HCT116 (cell line): ENCODE measurements at regions not wholly inside any gene's neighbourhood (a gene's known extent, or its start where the extent isn't known, plus 50 kb on each side); places are given as distances from the start of the nearest gene placed in this dataset.

Experiments used
- ATAC-seq: fragments of 200-7000 bp; cut with Tn5 transposase; 2 replicates; pipeline ENCODE4 v1.9.1; 2020; ENCODE audit warnings: mild to moderate bottlenecking, moderate library complexity
- BruUV-seq: library from RNA; stranded (reverse); fragments of 400-500 nt; replicated peaks from 2 replicates; lab custom pipeline; 2021; lab: Mats Ljungman, UMichigan
- CTCF ChIA-PET: fragments of 300-600 bp; sonication (Branson Sonifier 250); formaldehyde crosslinking; loops from one replicate; lab custom pipeline; 2021; ENCODE audit warnings: antibody characterized with exemption; lab: Charles Lee
- POLR2A ChIA-PET: fragments of 300-600, 350-600 bp; sonication (Branson Sonifier 250); formaldehyde crosslinking; loops from one replicate; lab custom pipeline; 2021; ENCODE audit warnings: antibody characterized with exemption; lab: Charles Lee
- RAD21 ChIA-PET, 2 experiments: fragments of 300-600 bp; sonication (Branson Sonifier 250); formaldehyde crosslinking; loops; one replicate each; lab custom pipeline; 2023; ENCODE audit warnings: low total read pairs in 2 of 2; ENCODE audit not compliant: uncharacterized antibody in 2 of 2, unreplicated experiment in 2 of 2, low non-redundant PET in 1 of 2; lab: Charles Lee
- DNase-seq: peaks from one replicate; pipeline ENCODE4 v3.0.0-alpha.2; 2010; ENCODE audit warnings: low read depth, low spot score
- H2AFZ ChIP-seq: fragments of 200-600 bp; shearing (Covaris generic), sonication (generic); 2 replicates; pipeline ENCODE4 v1.6.1; 2017; ENCODE audit warnings: low read depth, mixed run types, mixed read lengths, antibody characterized with exemption, low read length; ENCODE audit not compliant: poor library complexity, severe bottlenecking
- H3K27ac ChIP-seq: 2 replicates; pipeline ENCODE4 v1.5.1; 2012; ENCODE audit warnings: low read depth, low read length
- H3K27me3 ChIP-seq: fragments of 200-600 bp; sonication (generic); 2 replicates; pipeline ENCODE4 v1.6.1; 2016; ENCODE audit warnings: mixed run types, low read length, mixed read lengths; ENCODE audit not compliant: insufficient read depth
- H3K36me3 ChIP-seq, 2 experiments: fragments of 200-500 bp in 1 of 2; fragments of 200-600 bp in 1 of 2; sonication (Bioruptor generic) in 1 of 2; sonication (generic) in 1 of 2; 2 replicates each; pipeline versions ENCODE4 v1.5.1 to v1.6.1; 2014 to 2016; ENCODE audit warnings: low read length in 2 of 2, inconsistent platforms in 1 of 2, mixed read lengths in 1 of 2, mixed run types in 1 of 2; ENCODE audit not compliant: insufficient read depth in 2 of 2, control insufficient read depth in 1 of 2
- H3K4me1 ChIP-seq, 2 experiments: fragments of 200-600 bp in 1 of 2; sonication (generic) in 1 of 2; 2 replicates each; pipeline versions ENCODE4 v1.5.1 to v1.6.1; 2012 to 2017; ENCODE audit warnings: low read length in 2 of 2, inconsistent platforms in 1 of 2, mild to moderate bottlenecking in 1 of 2, mixed read lengths in 1 of 2, mixed run types in 1 of 2, moderate library complexity in 1 of 2; ENCODE audit not compliant: insufficient read depth in 2 of 2, control insufficient read depth in 1 of 2
- H3K4me2 ChIP-seq: fragments of 200-600 bp; sonication (generic); 2 replicates; pipeline ENCODE4 v1.6.1; 2017; ENCODE audit warnings: mixed run types, low read length, mixed read lengths
- H3K4me3 ChIP-seq, 2 experiments: fragments of 200-600 bp in 1 of 2; sonication (generic) in 1 of 2; replicated peaks in 1 of 2; 2 replicates each; pipeline ENCODE4 v1.5.1; 2011 to 2016; ENCODE audit warnings: low read length in 2 of 2, control low read depth in 1 of 2, low read depth in 1 of 2, mild to moderate bottlenecking in 1 of 2, mixed read lengths in 1 of 2, mixed run types in 1 of 2
- H3K79me2 ChIP-seq: fragments of 200-600 bp; sonication (generic); 2 replicates; pipeline ENCODE4 v1.6.1; 2017; ENCODE audit warnings: mild to moderate bottlenecking, mixed run types, low read length, moderate library complexity, mixed read lengths; ENCODE audit not compliant: insufficient read depth
- H3K9ac ChIP-seq: fragments of 200-600 bp; sonication (generic); 2 replicates; pipeline ENCODE4 v1.6.1; 2016; ENCODE audit warnings: low read length, mixed read lengths
- H3K9me2 ChIP-seq: fragments of 200-600 bp; sonication (generic), shearing (Covaris generic); 2 replicates; pipeline ENCODE4 v1.6.1; 2017; ENCODE audit warnings: mixed run types, mild to moderate bottlenecking, moderate library complexity; ENCODE audit not compliant: insufficient read depth
- H3K9me3 ChIP-seq, 2 experiments: fragments of 200-500 bp in 1 of 2; fragments of 200-600 bp in 1 of 2; sonication (Bioruptor generic) in 1 of 2; sonication (generic) in 1 of 2; 2 replicates each; pipeline ENCODE4 v1.6.1; 2014 to 2017; ENCODE audit warnings: low read length in 2 of 2, mixed read lengths in 2 of 2, inconsistent platforms in 1 of 2, low read depth in 1 of 2, mild to moderate bottlenecking in 1 of 2, mixed run types in 1 of 2, moderate library complexity in 1 of 2; ENCODE audit not compliant: control insufficient read depth in 1 of 2, insufficient read depth in 1 of 2
- H4K20me1 ChIP-seq: fragments of 200-600 bp; sonication (generic), shearing (Covaris generic); 2 replicates; pipeline ENCODE4 v1.6.1; 2017; ENCODE audit warnings: mixed run types, mild to moderate bottlenecking, moderate library complexity; ENCODE audit not compliant: insufficient read depth
- JUND ChIP-seq: IDR thresholded peaks from 2 replicates; pipeline ENCODE4 v1.6.1; 2012
- POLR2AphosphoS5 ChIP-seq: IDR thresholded peaks from 2 replicates; pipeline ENCODE4 v1.6.1; 2011; ENCODE audit warnings: mild to moderate bottlenecking, low read depth, low read length, moderate library complexity
- RAD21 ChIP-seq: IDR thresholded peaks from 2 replicates; pipeline ENCODE4 v1.6.1; 2012; ENCODE audit warnings: low read depth, mild to moderate bottlenecking
- SP1 ChIP-seq: IDR thresholded peaks from 2 replicates; pipeline ENCODE4 v1.6.1; 2012; ENCODE audit warnings: low read depth
- YY1 ChIP-seq: IDR thresholded peaks from 2 replicates; pipeline ENCODE4 v1.6.1; 2011; ENCODE audit warnings: low read length, low read depth, moderate library complexity, mild to moderate bottlenecking; ENCODE audit not compliant: insufficient replicate concordance; ENCODE audit errors: extremely low read depth
- intact Hi-C: fragments of 100-400 bp; cut with micrococcal nuclease; formaldehyde crosslinking; loops from 2 replicates; pipeline ENCODE4 v1.10.0; 2022
- TF ChIP-seq, protein P1 (sequence below): IDR thresholded peaks from 2 replicates; pipeline ENCODE4 v1.6.1; 2012
- TF ChIP-seq, protein P2 (sequence below): IDR thresholded peaks from 2 replicates; pipeline ENCODE4 v1.6.1; 2011; ENCODE audit warnings: mild to moderate bottlenecking, low read length, moderate library complexity; ENCODE audit not compliant: insufficient replicate concordance; ENCODE audit errors: extremely low read depth
- TF ChIP-seq, protein P3 (sequence below): IDR thresholded peaks from 2 replicates; pipeline ENCODE4 v1.6.1; 2012; ENCODE audit warnings: low read depth

DNA sequence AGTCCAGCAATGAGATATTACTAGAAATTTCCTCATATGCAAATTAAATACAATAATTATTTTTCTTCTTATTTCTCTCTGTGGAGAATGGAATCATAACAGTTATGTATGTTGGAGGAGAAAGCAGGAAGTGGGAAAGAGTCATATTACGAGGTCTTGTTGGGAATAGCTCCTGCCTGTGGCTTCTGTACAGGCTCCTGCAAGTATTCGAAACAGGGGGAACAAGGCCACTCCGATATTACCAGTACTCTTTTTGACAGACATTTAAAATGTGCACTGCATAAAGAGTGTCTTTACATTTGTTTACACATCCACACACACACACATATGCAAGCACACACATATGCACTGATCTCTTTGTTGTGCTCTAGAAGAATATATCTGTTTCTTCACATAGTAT lies 812.0 kb upstream of the ZNF608 start:
- no TSS peak for BruUV-seq
- ChIA-PET RAD21 (no interaction called here), CTCF (no interaction called here), POLR2A (no interaction called here)
- intact Hi-C loops, result no loop called here
- Histone ChIP-seq H3K9ac (no peak overlapping the region), H3K36me3 (no peaks in the 10 kb centered on the region), H3K4me3 (no peak overlapping the region), H4K20me1 (no peaks in the 10 kb centered on the region), H3K27me3 (no peaks in the 10 kb centered on the region), H3K9me2 (no peaks in the 10 kb centered on the region), H2AFZ (no peak overlapping the region), H3K79me2 (no peaks in the 10 kb centered on the region), H3K4me1 (0 out of 4 replicates have a peak, but pooled peaks cover 0 to 4% of the 10 kb centered on the region in 2 experiments), H3K4me2 (no peak overlapping the region), H3K9me3 (no peaks in the 10 kb centered on the region), H3K27ac (no peak overlapping the region)
- DNase-seq, result no peak
- no peak for ATAC-seq
- TF ChIP-seq, protein P1, sequence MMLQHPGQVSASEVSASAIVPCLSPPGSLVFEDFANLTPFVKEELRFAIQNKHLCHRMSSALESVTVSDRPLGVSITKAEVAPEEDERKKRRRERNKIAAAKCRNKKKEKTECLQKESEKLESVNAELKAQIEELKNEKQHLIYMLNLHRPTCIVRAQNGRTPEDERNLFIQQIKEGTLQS, result no peak
- TF ChIP-seq, protein P2, sequence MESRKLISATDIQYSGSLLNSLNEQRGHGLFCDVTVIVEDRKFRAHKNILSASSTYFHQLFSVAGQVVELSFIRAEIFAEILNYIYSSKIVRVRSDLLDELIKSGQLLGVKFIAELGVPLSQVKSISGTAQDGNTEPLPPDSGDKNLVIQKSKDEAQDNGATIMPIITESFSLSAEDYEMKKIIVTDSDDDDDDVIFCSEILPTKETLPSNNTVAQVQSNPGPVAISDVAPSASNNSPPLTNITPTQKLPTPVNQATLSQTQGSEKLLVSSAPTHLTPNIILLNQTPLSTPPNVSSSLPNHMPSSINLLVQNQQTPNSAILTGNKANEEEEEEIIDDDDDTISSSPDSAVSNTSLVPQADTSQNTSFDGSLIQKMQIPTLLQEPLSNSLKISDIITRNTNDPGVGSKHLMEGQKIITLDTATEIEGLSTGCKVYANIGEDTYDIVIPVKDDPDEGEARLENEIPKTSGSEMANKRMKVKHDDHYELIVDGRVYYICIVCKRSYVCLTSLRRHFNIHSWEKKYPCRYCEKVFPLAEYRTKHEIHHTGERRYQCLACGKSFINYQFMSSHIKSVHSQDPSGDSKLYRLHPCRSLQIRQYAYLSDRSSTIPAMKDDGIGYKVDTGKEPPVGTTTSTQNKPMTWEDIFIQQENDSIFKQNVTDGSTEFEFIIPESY, result no peak
- TF ChIP-seq POLR2AphosphoS5 (no peak), SP1 (no peak), JUND (no peak), YY1 (no peak), RAD21 (no peak)
- TF ChIP-seq, protein P3, sequence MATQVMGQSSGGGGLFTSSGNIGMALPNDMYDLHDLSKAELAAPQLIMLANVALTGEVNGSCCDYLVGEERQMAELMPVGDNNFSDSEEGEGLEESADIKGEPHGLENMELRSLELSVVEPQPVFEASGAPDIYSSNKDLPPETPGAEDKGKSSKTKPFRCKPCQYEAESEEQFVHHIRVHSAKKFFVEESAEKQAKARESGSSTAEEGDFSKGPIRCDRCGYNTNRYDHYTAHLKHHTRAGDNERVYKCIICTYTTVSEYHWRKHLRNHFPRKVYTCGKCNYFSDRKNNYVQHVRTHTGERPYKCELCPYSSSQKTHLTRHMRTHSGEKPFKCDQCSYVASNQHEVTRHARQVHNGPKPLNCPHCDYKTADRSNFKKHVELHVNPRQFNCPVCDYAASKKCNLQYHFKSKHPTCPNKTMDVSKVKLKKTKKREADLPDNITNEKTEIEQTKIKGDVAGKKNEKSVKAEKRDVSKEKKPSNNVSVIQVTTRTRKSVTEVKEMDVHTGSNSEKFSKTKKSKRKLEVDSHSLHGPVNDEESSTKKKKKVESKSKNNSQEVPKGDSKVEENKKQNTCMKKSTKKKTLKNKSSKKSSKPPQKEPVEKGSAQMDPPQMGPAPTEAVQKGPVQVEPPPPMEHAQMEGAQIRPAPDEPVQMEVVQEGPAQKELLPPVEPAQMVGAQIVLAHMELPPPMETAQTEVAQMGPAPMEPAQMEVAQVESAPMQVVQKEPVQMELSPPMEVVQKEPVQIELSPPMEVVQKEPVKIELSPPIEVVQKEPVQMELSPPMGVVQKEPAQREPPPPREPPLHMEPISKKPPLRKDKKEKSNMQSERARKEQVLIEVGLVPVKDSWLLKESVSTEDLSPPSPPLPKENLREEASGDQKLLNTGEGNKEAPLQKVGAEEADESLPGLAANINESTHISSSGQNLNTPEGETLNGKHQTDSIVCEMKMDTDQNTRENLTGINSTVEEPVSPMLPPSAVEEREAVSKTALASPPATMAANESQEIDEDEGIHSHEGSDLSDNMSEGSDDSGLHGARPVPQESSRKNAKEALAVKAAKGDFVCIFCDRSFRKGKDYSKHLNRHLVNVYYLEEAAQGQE, result no peak
